ENCODE measurements at regions not wholly inside any gene's neighbourhood (a gene's known extent, or its start where the extent isn't known, plus 50 kb on each side); places are given as distances from the start of the nearest gene placed in this dataset.

- TF ChIP-seq POLR2A (IDR thresholded peaks at IDR 0.05; ENCODE audit: low read depth, low read length) (no peak), MAFK (IDR thresholded peaks at IDR 0.05; ENCODE audit: low read depth, low read length) (no peak), MAZ (IDR thresholded peaks at IDR 0.05; ENCODE audit: borderline replicate concordance, low read depth, low read length) (no peak)
These were observed 692.6 kb upstream of the COBL start for GRCh38 chr7:52009181-52009580.
